HUES64 (cell line): ENCODE measurements at regions not wholly inside any gene's neighbourhood (a gene's known extent, or its start where the extent isn't known, plus 50 kb on each side); places are given as distances from the start of the nearest gene placed in this dataset.

Source experiments
- H3K27ac ChIP-seq: 2 replicates; pipeline ENCODE4 v1.7.0; 2013; ENCODE audit warnings: low read depth, low read length, inconsistent platforms
- H3K27me3 ChIP-seq: 2 replicates; pipeline ENCODE4 v1.6.1; 2013; ENCODE audit warnings: mild to moderate bottlenecking, low read length; ENCODE audit not compliant: insufficient read depth
- H3K36me3 ChIP-seq: 2 replicates; pipeline ENCODE4 v1.6.1; 2013; ENCODE audit warnings: mild to moderate bottlenecking, low read length; ENCODE audit not compliant: insufficient read depth
- H3K4me1 ChIP-seq: 2 replicates; pipeline ENCODE4 v1.6.1; 2013; ENCODE audit warnings: mild to moderate bottlenecking, low read length, moderate library complexity; ENCODE audit not compliant: insufficient read depth
- H3K4me3 ChIP-seq: 2 replicates; pipeline ENCODE4 v1.5.1; 2013; ENCODE audit warnings: mild to moderate bottlenecking, low read length, moderate library complexity
- H3K9ac ChIP-seq: 2 replicates; pipeline ENCODE4 v1.6.1; 2013; ENCODE audit warnings: mild to moderate bottlenecking, low read depth, low read length
- H3K9me3 ChIP-seq: 2 replicates; pipeline ENCODE4 v1.6.1; 2013; ENCODE audit warnings: low read depth, low read length; ENCODE audit not compliant: insufficient read depth
- WGBS: fragments of 150-250, 120-280 bp; methylation state at CpG from one replicate; pipeline ENCODE4 v1.1.7; 2013; ENCODE audit warnings: missing lambda C conversion rate; 5-methylcytosine and 5-hydroxymethylcytosine counted together

DNA sequence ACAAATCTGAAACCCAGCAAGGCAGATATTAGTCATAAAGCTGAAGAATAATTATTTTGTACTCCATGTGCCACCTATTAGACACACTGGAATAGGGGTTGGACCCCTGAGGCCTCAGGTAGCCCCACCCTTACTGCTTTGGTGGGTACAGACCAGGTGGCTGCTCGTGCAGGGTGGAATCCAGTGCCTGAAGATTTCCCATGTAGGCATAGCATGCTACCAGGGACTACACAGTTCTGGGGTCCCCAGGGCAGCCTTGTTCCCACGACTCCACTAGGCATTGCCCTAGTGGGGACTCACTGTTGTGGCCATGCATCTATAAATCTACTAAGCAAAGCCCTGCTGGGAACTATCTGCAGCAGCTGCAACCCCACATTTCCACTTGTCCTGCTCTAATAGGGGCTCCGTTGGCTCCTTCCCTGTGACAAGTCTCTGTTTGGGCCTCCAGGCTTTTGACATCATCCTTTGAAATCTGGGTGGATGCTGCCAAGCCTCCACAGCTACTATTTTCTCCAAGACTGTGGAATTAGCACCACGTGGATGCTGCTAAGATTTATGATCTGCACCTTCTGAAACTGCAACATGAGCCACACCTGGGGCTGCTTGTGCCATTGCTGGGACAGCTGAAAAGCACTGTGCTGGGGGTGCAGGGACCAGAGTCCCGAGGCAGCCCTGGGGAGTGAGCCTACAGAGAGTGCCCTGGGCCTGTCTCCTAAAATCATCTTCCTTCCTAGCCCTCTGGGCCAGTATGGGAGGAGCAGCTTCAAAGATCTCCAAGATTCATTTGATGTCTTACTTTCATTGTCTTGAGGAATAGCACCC, 303.8 kb downstream of the FSIP2 start:
- Histone ChIP-seq H3K4me3 (no peak overlapping the region), H3K9me3 (no peaks in the 10 kb centered on the region), H3K36me3 (no peaks in the 10 kb centered on the region), H3K27me3 (no peaks in the 10 kb centered on the region), H3K9ac (no peak overlapping the region), H3K4me1 (no peaks in the 10 kb centered on the region), H3K27ac (no peak overlapping the region)
- WGBS, result 88% methylated on average over 5 of the region's 5 CpGs

- Histone ChIP-seq H3K9me3 (no peaks in the 10 kb centered on the region), H3K27ac (no peak overlapping the region), H3K9ac (no peak overlapping the region), H3K4me1 (no peaks in the 10 kb centered on the region), H3K4me3 (no peak overlapping the region), H3K27me3 (no peaks in the 10 kb centered on the region), H3K36me3 (no peaks in the 10 kb centered on the region)
- 92% methylated on average over 2 of the region's 2 CpGs for WGBS
Observed at GRCh38 chr2:186044761-186045160, 306.2 kb downstream of the FSIP2 start.

- no peaks in the 10 kb centered on the region for H3K36me3 ChIP-seq
- no peak overlapping the region for H3K27ac ChIP-seq
- H3K4me3 ChIP-seq, result no peak overlapping the region
- H3K4me1 ChIP-seq, result peaks cover under 1% of the 10 kb centered on the region; the same call in 1 of the 2 replicates
- H3K9ac ChIP-seq, result no peak overlapping the region
- no peaks in the 10 kb centered on the region for H3K9me3 ChIP-seq
- no peaks in the 10 kb centered on the region for H3K27me3 ChIP-seq
- WGBS, result 100% methylated on average over 1 of the region's 1 CpG
Observed at GRCh38 chr2:186052930-186053329, 314.3 kb downstream of the FSIP2 start.

DNA sequence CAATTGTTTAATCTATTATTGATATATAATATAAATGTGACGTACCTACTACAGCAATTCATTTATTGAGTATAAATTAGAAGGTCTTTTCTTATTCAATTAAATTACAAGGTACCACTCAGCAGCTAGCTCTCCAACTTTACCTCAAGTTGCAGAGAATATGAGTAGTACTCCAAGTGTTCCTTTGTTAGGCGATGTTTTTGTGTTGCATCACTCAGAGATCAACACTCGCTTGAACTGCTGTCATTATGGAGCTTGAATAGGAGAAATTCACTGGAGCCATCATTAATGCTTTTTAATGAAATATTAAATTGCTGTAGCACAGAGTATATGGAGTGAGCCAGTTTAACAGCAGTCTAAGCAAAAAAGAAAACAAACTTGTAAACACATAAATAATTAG, 320.0 kb downstream of the FSIP2 start:
- Histone ChIP-seq H3K36me3 (no peaks in the 10 kb centered on the region), H3K27ac (no peak overlapping the region; the same call in 1 of the 2 replicates), H3K27me3 (no peaks in the 10 kb centered on the region), H3K4me1 (peaks cover 15% of the 10 kb centered on the region), H3K9ac (no peak overlapping the region), H3K4me3 (no peak overlapping the region), H3K9me3 (no peaks in the 10 kb centered on the region)
- 69% methylated on average over 2 of the region's 3 CpGs for WGBS

DNA sequence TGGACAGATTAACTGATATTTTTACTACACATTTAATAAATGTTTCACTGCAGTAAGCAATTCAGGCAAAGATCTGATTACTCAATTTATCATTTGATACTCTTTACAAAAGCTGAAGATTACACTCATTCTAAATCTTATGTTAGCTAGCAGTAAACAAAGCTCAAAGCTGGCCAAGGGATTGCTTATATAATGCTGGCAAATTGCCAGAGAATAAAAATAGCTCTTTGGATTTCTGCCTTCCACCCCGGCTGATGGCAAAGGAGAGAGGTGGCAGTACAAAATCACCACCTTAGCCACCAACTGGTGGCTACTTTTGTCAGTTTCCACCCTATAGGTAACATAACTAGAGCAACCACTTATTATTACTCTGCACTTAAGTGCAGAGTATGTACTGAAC, 320.5 kb downstream of the FSIP2 start:
- H3K9ac ChIP-seq, result peak overlapping the region; percentile 26; the same call in 1 of the 2 replicates
- H3K27me3 ChIP-seq, result no peaks in the 10 kb centered on the region
- 89% methylated on average over 1 of the region's 1 CpG for whole genome bisulfite sequencing
- H3K27ac ChIP-seq, result peak overlapping the region; percentile 34; the same call in 1 of the 2 replicates
- no peaks in the 10 kb centered on the region for H3K9me3 ChIP-seq
- H3K4me1 ChIP-seq, result peaks cover 15% of the 10 kb centered on the region
- no peaks in the 10 kb centered on the region for H3K36me3 ChIP-seq
- H3K4me3 ChIP-seq, result no peak overlapping the region

- Histone ChIP-seq H3K27me3 (no peaks in the 10 kb centered on the region), H3K9me3 (no peaks in the 10 kb centered on the region), H3K27ac (no peak overlapping the region), H3K4me1 (peaks cover 15% of the 10 kb centered on the region), H3K9ac (no peak overlapping the region), H3K4me3 (no peak overlapping the region), H3K36me3 (no peaks in the 10 kb centered on the region)
Observed at GRCh38 chr2:186060744-186061440, 322.3 kb downstream of the FSIP2 start.

GRCh38 chr2:186064507-186064906, 325.9 kb downstream of the FSIP2 start:
- no peaks in the 10 kb centered on the region for H3K27me3 ChIP-seq
- no peak overlapping the region for H3K4me3 ChIP-seq
- H3K9me3 ChIP-seq, result no peaks in the 10 kb centered on the region
- no peak overlapping the region for H3K27ac ChIP-seq
- no peak overlapping the region for H3K9ac ChIP-seq
- WGBS, result 80% methylated on average over 3 of the region's 3 CpGs
- no peaks in the 10 kb centered on the region for H3K4me1 ChIP-seq
- no peaks in the 10 kb centered on the region for H3K36me3 ChIP-seq

DNA sequence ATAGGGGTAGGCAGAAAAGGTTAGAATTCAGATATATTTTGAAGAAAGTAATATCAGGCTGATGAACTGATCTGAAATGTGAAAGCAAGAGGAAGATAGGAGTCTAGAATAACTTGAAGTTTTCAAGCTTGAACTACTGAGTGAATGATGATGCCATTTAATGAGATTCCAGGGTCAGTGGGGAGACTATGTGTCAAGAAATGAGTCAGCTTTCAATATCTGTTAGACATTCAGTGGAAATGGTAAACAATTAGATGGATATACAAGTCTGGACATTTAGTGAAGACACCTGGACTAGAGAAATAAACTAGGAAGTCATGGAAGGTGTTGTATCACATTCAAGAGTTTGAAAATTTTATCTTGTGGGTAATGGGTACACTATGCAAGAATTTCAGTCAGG, 326.9 kb downstream of the FSIP2 start:
- Histone ChIP-seq H3K27me3 (no peaks in the 10 kb centered on the region), H3K9ac (no peak overlapping the region), H3K36me3 (no peaks in the 10 kb centered on the region), H3K9me3 (no peaks in the 10 kb centered on the region), H3K27ac (no peak overlapping the region), H3K4me3 (no peak overlapping the region), H3K4me1 (no peaks in the 10 kb centered on the region)

DNA sequence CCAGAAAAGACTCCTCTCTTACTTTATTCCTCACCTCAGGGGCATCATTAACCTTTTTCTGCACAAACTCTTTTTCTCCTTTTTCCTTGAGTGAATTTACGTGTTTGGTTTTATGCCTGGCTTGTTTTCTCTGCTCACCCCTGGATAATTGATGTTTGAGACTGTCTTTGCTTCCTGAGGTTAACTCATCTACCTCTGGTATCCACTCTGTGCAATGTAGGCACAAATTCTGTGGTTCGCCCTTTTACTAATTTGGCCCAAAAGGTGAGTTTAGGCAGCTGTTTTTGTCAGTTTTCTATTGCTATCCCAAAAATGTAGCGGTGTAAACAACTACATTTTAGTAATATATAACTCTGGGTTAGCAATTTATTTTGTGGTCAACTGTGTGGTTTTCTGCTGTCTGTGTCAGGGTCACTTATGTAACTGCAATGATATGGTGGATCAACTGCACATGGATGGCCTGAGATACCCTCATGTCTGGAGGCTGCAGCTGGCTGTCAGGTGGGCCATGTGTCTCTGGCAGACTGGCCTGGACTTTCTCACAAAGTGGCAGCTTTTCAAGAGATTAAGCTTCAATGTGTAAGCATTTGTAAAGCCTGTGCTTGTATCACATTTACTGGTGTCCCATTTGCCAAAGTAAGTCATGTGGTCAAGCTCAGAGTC, 329.7 kb downstream of the FSIP2 start:
- no peaks in the 10 kb centered on the region for H3K36me3 ChIP-seq
- H3K27me3 ChIP-seq, result no peaks in the 10 kb centered on the region
- no peak overlapping the region for H3K4me3 ChIP-seq
- H3K9me3 ChIP-seq, result no peaks in the 10 kb centered on the region
- no peak overlapping the region for H3K9ac ChIP-seq
- H3K27ac ChIP-seq, result no peak overlapping the region
- H3K4me1 ChIP-seq, result no peaks in the 10 kb centered on the region
- WGBS, result 81% methylated on average over 2 of the region's 3 CpGs

DNA sequence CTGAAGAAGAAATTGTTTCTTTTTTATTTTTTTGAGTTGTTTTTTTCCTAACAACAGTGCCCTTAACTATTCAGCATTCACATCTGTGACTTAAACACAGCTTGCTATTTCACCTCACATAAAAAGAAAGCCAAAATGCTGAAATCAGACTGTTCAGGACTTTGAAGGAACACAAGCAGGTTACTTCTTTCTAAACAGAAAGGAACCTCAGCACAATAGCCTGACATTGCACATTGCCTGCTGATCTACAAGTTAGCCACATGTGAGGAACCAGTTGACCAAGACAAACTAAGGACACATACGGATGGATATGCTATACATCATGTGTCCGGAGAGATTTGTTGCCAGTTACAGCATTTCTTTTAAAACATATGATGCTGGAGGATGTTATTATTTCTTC, 331.1 kb downstream of the FSIP2 start:
- H3K9ac ChIP-seq, result no peak overlapping the region
- no peak overlapping the region for H3K4me3 ChIP-seq
- H3K27me3 ChIP-seq, result no peaks in the 10 kb centered on the region
- no peaks in the 10 kb centered on the region for H3K4me1 ChIP-seq
- no peak overlapping the region for H3K27ac ChIP-seq
- no peaks in the 10 kb centered on the region for H3K36me3 ChIP-seq
- H3K9me3 ChIP-seq, result no peaks in the 10 kb centered on the region
- WGBS, result 90% methylated on average over 2 of the region's 2 CpGs

DNA sequence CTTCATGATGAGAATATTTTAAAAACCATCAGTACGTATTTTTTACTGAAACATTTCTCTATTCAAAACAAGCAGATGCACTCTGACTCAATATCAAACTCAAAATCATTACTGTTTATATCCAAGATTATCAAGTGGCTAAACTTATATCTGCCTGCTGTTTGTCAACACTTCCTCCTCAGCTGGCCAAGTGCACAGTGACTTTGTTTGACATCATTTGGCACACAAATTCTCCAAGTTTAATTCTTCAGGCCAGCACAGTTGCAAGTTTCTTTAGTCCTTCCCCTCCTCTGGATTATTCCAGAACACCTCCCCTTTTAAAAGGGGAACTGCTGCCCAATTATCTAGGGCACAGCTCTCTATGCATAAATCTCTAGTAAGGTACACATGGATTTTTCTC, 346.6 kb downstream of the FSIP2 start:
- Histone ChIP-seq H3K9me3 (no peaks in the 10 kb centered on the region), H3K27ac (no peak overlapping the region), H3K4me1 (peaks cover 4% of the 10 kb centered on the region), H3K36me3 (no peaks in the 10 kb centered on the region), H3K9ac (no peak overlapping the region), H3K4me3 (no peak overlapping the region), H3K27me3 (no peaks in the 10 kb centered on the region)
- 93% methylated on average over 1 of the region's 1 CpG for WGBS
